ENCODE measurements at regions not wholly inside any gene's neighbourhood (a gene's known extent, or its start where the extent isn't known, plus 50 kb on each side); places are given as distances from the start of the nearest gene placed in this dataset.

DNA sequence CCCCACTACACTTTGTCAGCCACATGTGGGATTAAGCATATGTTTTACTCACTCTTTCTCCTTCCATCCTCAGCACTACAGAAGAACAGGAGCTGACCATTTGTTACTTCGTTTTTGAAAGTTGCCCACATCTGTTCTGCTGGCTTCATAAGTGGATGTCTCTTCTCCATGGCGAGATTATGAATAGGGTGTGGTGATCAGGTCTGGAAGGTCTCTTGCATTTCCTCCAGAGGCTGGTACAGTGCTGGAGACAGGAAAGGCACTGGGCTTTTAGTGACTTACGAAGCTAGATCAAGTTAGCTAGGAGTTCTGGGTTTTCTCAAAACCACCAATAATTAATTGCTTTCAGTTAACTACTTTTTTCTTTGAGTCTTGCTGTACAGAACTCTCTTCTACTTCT, 136.5 kb downstream of the AQP4 start:
- TF ChIP-seq NFE2L2 (IDR thresholded peaks at IDR 0.05; ENCODE audit: low read length), result no peak
- TF ChIP-seq ELF3 (CRISPR knock-in tag; IDR thresholded peaks at IDR 0.05), result no peak
- TF ChIP-seq, protein P1, sequence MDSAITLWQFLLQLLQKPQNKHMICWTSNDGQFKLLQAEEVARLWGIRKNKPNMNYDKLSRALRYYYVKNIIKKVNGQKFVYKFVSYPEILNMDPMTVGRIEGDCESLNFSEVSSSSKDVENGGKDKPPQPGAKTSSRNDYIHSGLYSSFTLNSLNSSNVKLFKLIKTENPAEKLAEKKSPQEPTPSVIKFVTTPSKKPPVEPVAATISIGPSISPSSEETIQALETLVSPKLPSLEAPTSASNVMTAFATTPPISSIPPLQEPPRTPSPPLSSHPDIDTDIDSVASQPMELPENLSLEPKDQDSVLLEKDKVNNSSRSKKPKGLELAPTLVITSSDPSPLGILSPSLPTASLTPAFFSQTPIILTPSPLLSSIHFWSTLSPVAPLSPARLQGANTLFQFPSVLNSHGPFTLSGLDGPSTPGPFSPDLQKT (CRISPR knock-in tag; IDR thresholded peaks at IDR 0.05; ENCODE audit: borderline replicate concordance), result no peak
- TF ChIP-seq MAFG (CRISPR knock-in tag; IDR thresholded peaks at IDR 0.05), result no peak
- no peak for TF ChIP-seq CREM (IDR thresholded peaks at IDR 0.05)
- TF ChIP-seq CREM (CRISPR knock-in tag; IDR thresholded peaks at IDR 0.05), result no peak
- TF ChIP-seq TARDBP (CRISPR knock-in tag; IDR thresholded peaks at IDR 0.05), result no peak
- TF ChIP-seq, protein P2, sequence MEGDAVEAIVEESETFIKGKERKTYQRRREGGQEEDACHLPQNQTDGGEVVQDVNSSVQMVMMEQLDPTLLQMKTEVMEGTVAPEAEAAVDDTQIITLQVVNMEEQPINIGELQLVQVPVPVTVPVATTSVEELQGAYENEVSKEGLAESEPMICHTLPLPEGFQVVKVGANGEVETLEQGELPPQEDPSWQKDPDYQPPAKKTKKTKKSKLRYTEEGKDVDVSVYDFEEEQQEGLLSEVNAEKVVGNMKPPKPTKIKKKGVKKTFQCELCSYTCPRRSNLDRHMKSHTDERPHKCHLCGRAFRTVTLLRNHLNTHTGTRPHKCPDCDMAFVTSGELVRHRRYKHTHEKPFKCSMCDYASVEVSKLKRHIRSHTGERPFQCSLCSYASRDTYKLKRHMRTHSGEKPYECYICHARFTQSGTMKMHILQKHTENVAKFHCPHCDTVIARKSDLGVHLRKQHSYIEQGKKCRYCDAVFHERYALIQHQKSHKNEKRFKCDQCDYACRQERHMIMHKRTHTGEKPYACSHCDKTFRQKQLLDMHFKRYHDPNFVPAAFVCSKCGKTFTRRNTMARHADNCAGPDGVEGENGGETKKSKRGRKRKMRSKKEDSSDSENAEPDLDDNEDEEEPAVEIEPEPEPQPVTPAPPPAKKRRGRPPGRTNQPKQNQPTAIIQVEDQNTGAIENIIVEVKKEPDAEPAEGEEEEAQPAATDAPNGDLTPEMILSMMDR (CRISPR knock-in tag; IDR thresholded peaks at IDR 0.05), result no peak
